H1 (cell line): ENCODE measurements at regions not wholly inside any gene's neighbourhood (a gene's known extent, or its start where the extent isn't known, plus 50 kb on each side); places are given as distances from the start of the nearest gene placed in this dataset.

Experiments used
- CTCF ChIA-PET: fragments of 300-600 bp; sonication (Branson Sonifier 250); formaldehyde crosslinking; loops from one replicate; lab custom pipeline; 2021; ENCODE audit not compliant: partially characterized antibody; lab: Charles Lee
- POLR2A ChIA-PET: fragments of 300-600 bp; sonication (Branson Sonifier 250); formaldehyde crosslinking; loops from one replicate; lab custom pipeline; 2021; ENCODE audit warnings: inconsistent platforms; ENCODE audit not compliant: partially characterized antibody; lab: Charles Lee
- DNase-seq, 2 experiments: peaks; one replicate each; pipeline versions ENCODE4 v3.0.0 to v3.0.0-alpha.2; 2010 to 2022; ENCODE audit warnings: low spot score in 2 of 2, low read depth in 1 of 2, mixed read lengths in 1 of 2
- FAIRE-seq: peaks from 2 replicates; lab custom pipeline; 2011; peaks lifted over from hg19 to GRCh38; lab: Jason Lieb, UNC
- H2AFZ ChIP-seq: 2 replicates; pipeline ENCODE4 v1.8.1; 2012; ENCODE audit warnings: low read length, inconsistent platforms
- H2AK5ac ChIP-seq: 2 replicates; pipeline ENCODE4 v1.6.1; 2013; ENCODE audit warnings: low read depth, low read length
- H2BK120ac ChIP-seq: replicated peaks from 2 replicates; pipeline ENCODE3; 2013; ENCODE audit warnings: low read depth, low read length, inconsistent platforms
- H2BK12ac ChIP-seq: 2 replicates; pipeline ENCODE4 v1.6.1; 2013; ENCODE audit warnings: low read depth, low read length
- H2BK15ac ChIP-seq: 2 replicates; pipeline ENCODE4 v1.6.1; 2013; ENCODE audit warnings: low read length
- H2BK20ac ChIP-seq: 2 replicates; pipeline ENCODE4 v1.6.1; 2013; ENCODE audit warnings: low read length
- H2BK5ac ChIP-seq: 2 replicates; pipeline ENCODE4 v1.6.1; 2013; ENCODE audit warnings: low read depth, low read length
- H3K14ac ChIP-seq: 2 replicates; pipeline ENCODE4 v1.6.1; 2013; ENCODE audit warnings: inconsistent platforms; ENCODE audit not compliant: insufficient read length
- H3K18ac ChIP-seq: 2 replicates; pipeline ENCODE4 v1.6.1; 2013; ENCODE audit warnings: low read length; ENCODE audit errors: extremely low read depth
- H3K23ac ChIP-seq: 2 replicates; pipeline ENCODE4 v1.6.1; 2013; ENCODE audit warnings: inconsistent platforms; ENCODE audit not compliant: insufficient read length
- H3K23me2 ChIP-seq: 2 replicates; pipeline ENCODE4 v1.6.1; 2013; ENCODE audit warnings: low read depth, low read length
- H3K27ac ChIP-seq: 2 replicates; pipeline ENCODE4 v1.6.1; 2011; ENCODE audit warnings: low read depth, low read length, inconsistent platforms
- H3K27me3 ChIP-seq, 4 experiments: replicated peaks in 1 of 4; 1 replicate in 1 of 4; 2 replicates in 3 of 4; pipeline versions ENCODE4 v1.6.1 to v1.8.1; 2011 to 2013; ENCODE audit warnings: low read length in 3 of 4, mild to moderate bottlenecking in 3 of 4, inconsistent platforms in 2 of 4, mixed read lengths in 2 of 4, moderate library complexity in 1 of 4; ENCODE audit not compliant: control insufficient read depth in 3 of 4, insufficient read depth in 3 of 4; ENCODE audit errors: extremely low read depth in 1 of 4
- H3K36me3 ChIP-seq, 4 experiments: 2 replicates each; pipeline versions ENCODE4 v1.6.1 to v1.8.1; 2011 to 2013; ENCODE audit warnings: mild to moderate bottlenecking in 4 of 4, low read length in 3 of 4, moderate library complexity in 2 of 4, control low read depth in 1 of 4, inconsistent platforms in 1 of 4; ENCODE audit not compliant: insufficient read depth in 4 of 4, control insufficient read depth in 2 of 4
- H3K4ac ChIP-seq: replicated peaks from 2 replicates; pipeline ENCODE3; 2013; ENCODE audit warnings: low read length, low read depth, mixed read lengths, inconsistent platforms; ENCODE audit not compliant: insufficient read length
- H3K4me1 ChIP-seq, 4 experiments: replicated peaks in 1 of 4; 1 replicate in 1 of 4; 2 replicates in 3 of 4; pipeline versions ENCODE4 v1.6.1 to v1.8.1; 2011 to 2013; ENCODE audit warnings: low read length in 3 of 4, inconsistent platforms in 2 of 4, mixed read lengths in 1 of 4; ENCODE audit not compliant: insufficient read depth in 4 of 4, control insufficient read depth in 3 of 4
- H3K4me2 ChIP-seq, 2 experiments: 2 replicates each; pipeline versions ENCODE4 v1.6.1 to v1.8.1; 2011 to 2013; ENCODE audit warnings: low read depth in 2 of 2, low read length in 2 of 2, control low read depth in 1 of 2, inconsistent platforms in 1 of 2, mild to moderate bottlenecking in 1 of 2; ENCODE audit not compliant: insufficient read depth in 1 of 2
- H3K4me3 ChIP-seq, 4 experiments: fragments of 200-600, 300-600 bp in 1 of 4; sonication (generic), shearing (Covaris generic), sonication (Bioruptor Twin) in 1 of 4; 2 replicates each; pipeline versions ENCODE4 v1.5.1 to v1.8.1; 2011 to 2016; ENCODE audit warnings: low read length in 4 of 4, low read depth in 3 of 4, control low read depth in 2 of 4, inconsistent platforms in 2 of 4, mild to moderate bottlenecking in 2 of 4, mixed read lengths in 1 of 4, moderate library complexity in 1 of 4; ENCODE audit not compliant: insufficient read depth in 2 of 4; ENCODE audit errors: extremely low read depth in 1 of 4
- H3K56ac ChIP-seq: replicated peaks from 2 replicates; pipeline ENCODE3; 2013; ENCODE audit warnings: low read depth, mild to moderate bottlenecking, mixed read lengths, low read length, inconsistent platforms; ENCODE audit not compliant: insufficient read length
- H3K79me1 ChIP-seq: 2 replicates; pipeline ENCODE4 v1.6.1; 2013; ENCODE audit warnings: low read depth, low read length, control low read depth
- H3K79me2 ChIP-seq, 2 experiments: 2 replicates each; pipeline versions ENCODE4 v1.6.1 to v1.8.1; 2012 to 2013; ENCODE audit warnings: low read length in 2 of 2, mild to moderate bottlenecking in 2 of 2, inconsistent platforms in 1 of 2; ENCODE audit not compliant: insufficient read depth in 2 of 2, control insufficient read depth in 1 of 2
- H3K9ac ChIP-seq, 4 experiments: replicated peaks in 1 of 4; 1 replicate in 1 of 4; 2 replicates in 3 of 4; pipeline versions ENCODE4 v1.6.1 to v1.8.1; 2011 to 2013; ENCODE audit warnings: low read depth in 3 of 4, low read length in 3 of 4, control low read depth in 2 of 4, mild to moderate bottlenecking in 2 of 4, moderate library complexity in 2 of 4, inconsistent platforms in 1 of 4; ENCODE audit errors: extremely low read depth in 1 of 4
- H3K9me3 ChIP-seq, 2 experiments: 2 replicates each; pipeline versions ENCODE4 v1.6.1 to v1.8.1; 2012 to 2013; ENCODE audit warnings: mild to moderate bottlenecking in 2 of 2, moderate library complexity in 2 of 2, control low read depth in 1 of 2, inconsistent platforms in 1 of 2, low read depth in 1 of 2, low read length in 1 of 2, mixed read lengths in 1 of 2; ENCODE audit not compliant: insufficient read depth in 2 of 2
- H4K20me1 ChIP-seq, 2 experiments: replicated peaks in 1 of 2; 2 replicates each; pipeline versions ENCODE3 to v1.8.1; 2011 to 2013; ENCODE audit warnings: inconsistent platforms in 2 of 2, low read length in 2 of 2, mild to moderate bottlenecking in 1 of 2; ENCODE audit not compliant: insufficient read depth in 2 of 2, control insufficient read depth in 1 of 2
- H4K5ac ChIP-seq: 2 replicates; pipeline ENCODE4 v1.6.1; 2013; ENCODE audit warnings: low read length, low read depth, mixed read lengths, inconsistent platforms; ENCODE audit not compliant: insufficient read length
- H4K8ac ChIP-seq: 2 replicates; pipeline ENCODE4 v1.8.0; 2013; ENCODE audit warnings: mild to moderate bottlenecking, moderate library complexity, low read length, inconsistent platforms; ENCODE audit not compliant: insufficient read depth; ENCODE audit errors: extremely low read depth
- H4K91ac ChIP-seq: replicated peaks from 2 replicates; pipeline ENCODE3; 2013; ENCODE audit warnings: low read length, mixed read lengths, inconsistent platforms; ENCODE audit not compliant: insufficient read length
- ATF3 ChIP-seq: IDR thresholded peaks from 2 replicates; pipeline ENCODE4 v1.6.1; 2011; ENCODE audit warnings: low read depth, mild to moderate bottlenecking, low read length; ENCODE audit not compliant: insufficient read depth
- CBX8 ChIP-seq: fragments of 300-800, 300-1000 bp; sonication (generic); IDR thresholded peaks from 2 replicates; pipeline ENCODE4 v1.7.1; 2016; ENCODE audit warnings: low read depth, low read length, borderline replicate concordance
- CTBP2 ChIP-seq: IDR thresholded peaks from 2 replicates; pipeline ENCODE4 v1.7.0; 2011; ENCODE audit warnings: borderline replicate concordance, mild to moderate bottlenecking, moderate library complexity, mixed read lengths, low read length; ENCODE audit not compliant: insufficient read depth, insufficient read length
- FOSL1 ChIP-seq: IDR thresholded peaks from 2 replicates; pipeline ENCODE4 v1.6.1; 2011; ENCODE audit warnings: mild to moderate bottlenecking, low read depth, low read length, moderate library complexity; ENCODE audit not compliant: insufficient read depth
- GABPA ChIP-seq: IDR thresholded peaks from 2 replicates; pipeline ENCODE4 v1.6.1; 2011; ENCODE audit warnings: mild to moderate bottlenecking, low read length, moderate library complexity, borderline replicate concordance; ENCODE audit not compliant: insufficient read depth
- MAFK ChIP-seq: IDR thresholded peaks from 2 replicates; pipeline ENCODE4 v1.6.1; 2012; ENCODE audit warnings: low read depth, mild to moderate bottlenecking, improper control_type of control experiment, low read length
- MAX ChIP-seq: IDR thresholded peaks from 2 replicates; pipeline ENCODE4 v1.6.1; 2012; ENCODE audit warnings: inconsistent platforms
- NANOG ChIP-seq: IDR thresholded peaks from 2 replicates; pipeline ENCODE4 v1.6.1; 2011; ENCODE audit warnings: low read length, low read depth, mild to moderate bottlenecking, inconsistent platforms; ENCODE audit not compliant: insufficient read depth, poor library complexity, severe bottlenecking
- PHF8 ChIP-seq: fragments of 200-600 bp; sonication (generic); conservative IDR thresholded peaks from 2 replicates; pipeline ENCODE4 v1.7.1; 2012; ENCODE audit warnings: low read depth, mild to moderate bottlenecking, inconsistent platforms, low read length, moderate library complexity
- POLR2A ChIP-seq, 2 experiments: IDR thresholded peaks; 1 replicate in 1 of 2; 2 replicates in 1 of 2; pipeline ENCODE4 v1.6.1; 2011; ENCODE audit warnings: low read depth in 2 of 2, low read length in 2 of 2, mild to moderate bottlenecking in 2 of 2; ENCODE audit errors: control extremely low read depth in 1 of 2
- POU5F1 ChIP-seq: IDR thresholded peaks from 2 replicates; pipeline ENCODE4 v1.6.1; 2011; ENCODE audit warnings: low read depth, mild to moderate bottlenecking, low read length, moderate library complexity
- RNF2 ChIP-seq: fragments of 200-900, 300-1000 bp; sonication (generic); IDR thresholded peaks from 2 replicates; pipeline ENCODE4 v1.7.1; 2016; ENCODE audit warnings: borderline replicate concordance, low read depth, mild to moderate bottlenecking, antibody characterized with exemption, low read length; ENCODE audit not compliant: poor library complexity, severe bottlenecking; ENCODE audit errors: missing control alignments
- SIX5 ChIP-seq: IDR thresholded peaks from 2 replicates; pipeline ENCODE4 v1.6.1; 2011; ENCODE audit warnings: mild to moderate bottlenecking, low read depth, low read length
- YY1 ChIP-seq: IDR thresholded peaks from 2 replicates; pipeline ENCODE4 v1.6.1; 2011; ENCODE audit warnings: low read depth, mild to moderate bottlenecking, low read length
- WGBS, 2 experiments: shearing (Covaris generic) in 1 of 2; methylation state at CpG; one replicate each; pipeline versions ENCODE4 v1.1.6 to v1.1.7; 2013 to 2015; ENCODE audit warnings: low lambda C conversion rate in 2 of 2, mixed read lengths in 2 of 2, inconsistent platforms in 1 of 2, low coverage in 1 of 2, missing lambda C conversion rate in 1 of 2; ENCODE audit not compliant: insufficient replicate concordance in 2 of 2, insufficient coverage in 1 of 2, insufficient read length in 1 of 2; ENCODE audit errors: extremely low coverage in 1 of 2, missing lambda C conversion rate in 1 of 2; 5-methylcytosine and 5-hydroxymethylcytosine counted together

- ChIA-PET POLR2A (no interaction called here), CTCF (interaction anchor here (1.0 kb wide), 1 partner anchor 97 kb away, joined by 3 read pairs; no protein-coding TSS in a partner anchor)
- Histone ChIP-seq H3K4me2 (no peak overlapping the region), H2BK12ac (no peak overlapping the region), H3K4me3 (no peak overlapping the region), H2BK120ac (no peak overlapping the region), H3K18ac (no peak overlapping the region), H2AFZ (no peak overlapping the region), H3K23ac (no peak overlapping the region), H3K4ac (no peak overlapping the region), H3K27me3 (no peaks in the 10 kb centered on the region), H3K56ac (no peak overlapping the region), H3K14ac (no peak overlapping the region), H3K79me1 (no peaks in the 10 kb centered on the region), H2BK20ac (no peak overlapping the region), H4K91ac (no peak overlapping the region), H2BK5ac (no peak overlapping the region), H4K5ac (no peak overlapping the region), H3K27ac (no peak overlapping the region), H4K8ac (no peak overlapping the region), H3K23me2 (no peaks in the 10 kb centered on the region), H3K9ac (no peak overlapping the region), H3K4me1 (peaks cover 0 to 3% (median 0%) of the 10 kb centered on the region in 4 experiments; a peak in 1 of 7 replicates), H2AK5ac (no peak overlapping the region), H4K20me1 (no peaks in the 10 kb centered on the region), H3K36me3 (no peaks in the 10 kb centered on the region), H3K79me2 (no peaks in the 10 kb centered on the region), H2BK15ac (no peak overlapping the region), H3K9me3 (no peaks in the 10 kb centered on the region)
- no peak for TF ChIP-seq FOSL1
- TF ChIP-seq CTBP2, result no peak
- TF ChIP-seq SIX5, result no peak
- no peak for TF ChIP-seq POLR2A (IDR thresholded peaks at IDR 0.05; ENCODE audit: control extremely low read depth in 1 of 2, low read depth in 2 of 2, low read length in 2 of 2)
- no peak for TF ChIP-seq ATF3
- no peak for TF ChIP-seq YY1
- no peak for TF ChIP-seq NANOG
- no peak for TF ChIP-seq MAFK
- no peak for TF ChIP-seq RNF2
- TF ChIP-seq POU5F1, result no peak
- no peak for TF ChIP-seq MAX
- TF ChIP-seq CBX8, result no peak
- TF ChIP-seq PHF8, result no peak
- no peak for TF ChIP-seq GABPA
- no peak for FAIRE-seq
- 94% methylated on average over 3 of the region's 3 CpGs; no CpG with 5 or more reads in 1 of the 2 experiments for WGBS, 2 experiments
- DNase-seq, result no peak
These were observed 117.1 kb upstream of the PREP start for GRCh38 chr6:105519954-105520353.
